HCT116 (cell line): ENCODE measurements at regions not wholly inside any gene's neighbourhood (a gene's known extent, or its start where the extent isn't known, plus 50 kb on each side); places are given as distances from the start of the nearest gene placed in this dataset.

ENCODE experiments used
- ATAC-seq: fragments of 200-7000 bp; cut with Tn5 transposase; 2 replicates; pipeline ENCODE4 v1.9.1; 2020; ENCODE audit warnings: mild to moderate bottlenecking, moderate library complexity
- BruUV-seq: library from RNA; stranded (reverse); fragments of 400-500 nt; replicated peaks from 2 replicates; lab custom pipeline; 2021; lab: Mats Ljungman, UMichigan
- CTCF ChIA-PET: fragments of 300-600 bp; sonication (Branson Sonifier 250); formaldehyde crosslinking; loops from one replicate; lab custom pipeline; 2021; ENCODE audit warnings: antibody characterized with exemption; lab: Charles Lee
- POLR2A ChIA-PET: fragments of 300-600, 350-600 bp; sonication (Branson Sonifier 250); formaldehyde crosslinking; loops from one replicate; lab custom pipeline; 2021; ENCODE audit warnings: antibody characterized with exemption; lab: Charles Lee
- RAD21 ChIA-PET, 2 experiments: fragments of 300-600 bp; sonication (Branson Sonifier 250); formaldehyde crosslinking; loops; one replicate each; lab custom pipeline; 2023; ENCODE audit warnings: low total read pairs in 2 of 2; ENCODE audit not compliant: uncharacterized antibody in 2 of 2, unreplicated experiment in 2 of 2, low non-redundant PET in 1 of 2; lab: Charles Lee
- DNase-seq: peaks from one replicate; pipeline ENCODE4 v3.0.0-alpha.2; 2010; ENCODE audit warnings: low read depth, low spot score
- H2AFZ ChIP-seq: fragments of 200-600 bp; shearing (Covaris generic), sonication (generic); 2 replicates; pipeline ENCODE4 v1.6.1; 2017; ENCODE audit warnings: low read depth, mixed run types, mixed read lengths, antibody characterized with exemption, low read length; ENCODE audit not compliant: poor library complexity, severe bottlenecking
- H3K27ac ChIP-seq: 2 replicates; pipeline ENCODE4 v1.5.1; 2012; ENCODE audit warnings: low read depth, low read length
- H3K27me3 ChIP-seq: fragments of 200-600 bp; sonication (generic); 2 replicates; pipeline ENCODE4 v1.6.1; 2016; ENCODE audit warnings: mixed run types, low read length, mixed read lengths; ENCODE audit not compliant: insufficient read depth
- H3K36me3 ChIP-seq, 2 experiments: fragments of 200-500 bp in 1 of 2; fragments of 200-600 bp in 1 of 2; sonication (Bioruptor generic) in 1 of 2; sonication (generic) in 1 of 2; 2 replicates each; pipeline versions ENCODE4 v1.5.1 to v1.6.1; 2014 to 2016; ENCODE audit warnings: low read length in 2 of 2, inconsistent platforms in 1 of 2, mixed read lengths in 1 of 2, mixed run types in 1 of 2; ENCODE audit not compliant: insufficient read depth in 2 of 2, control insufficient read depth in 1 of 2
- H3K4me1 ChIP-seq, 2 experiments: fragments of 200-600 bp in 1 of 2; sonication (generic) in 1 of 2; 2 replicates each; pipeline versions ENCODE4 v1.5.1 to v1.6.1; 2012 to 2017; ENCODE audit warnings: low read length in 2 of 2, inconsistent platforms in 1 of 2, mild to moderate bottlenecking in 1 of 2, mixed read lengths in 1 of 2, mixed run types in 1 of 2, moderate library complexity in 1 of 2; ENCODE audit not compliant: insufficient read depth in 2 of 2, control insufficient read depth in 1 of 2
- H3K4me2 ChIP-seq: fragments of 200-600 bp; sonication (generic); 2 replicates; pipeline ENCODE4 v1.6.1; 2017; ENCODE audit warnings: mixed run types, low read length, mixed read lengths
- H3K4me3 ChIP-seq, 2 experiments: fragments of 200-600 bp in 1 of 2; sonication (generic) in 1 of 2; replicated peaks in 1 of 2; 2 replicates each; pipeline ENCODE4 v1.5.1; 2011 to 2016; ENCODE audit warnings: low read length in 2 of 2, control low read depth in 1 of 2, low read depth in 1 of 2, mild to moderate bottlenecking in 1 of 2, mixed read lengths in 1 of 2, mixed run types in 1 of 2
- H3K79me2 ChIP-seq: fragments of 200-600 bp; sonication (generic); 2 replicates; pipeline ENCODE4 v1.6.1; 2017; ENCODE audit warnings: mild to moderate bottlenecking, mixed run types, low read length, moderate library complexity, mixed read lengths; ENCODE audit not compliant: insufficient read depth
- H3K9ac ChIP-seq: fragments of 200-600 bp; sonication (generic); 2 replicates; pipeline ENCODE4 v1.6.1; 2016; ENCODE audit warnings: low read length, mixed read lengths
- H3K9me2 ChIP-seq: fragments of 200-600 bp; sonication (generic), shearing (Covaris generic); 2 replicates; pipeline ENCODE4 v1.6.1; 2017; ENCODE audit warnings: mixed run types, mild to moderate bottlenecking, moderate library complexity; ENCODE audit not compliant: insufficient read depth
- H3K9me3 ChIP-seq, 2 experiments: fragments of 200-500 bp in 1 of 2; fragments of 200-600 bp in 1 of 2; sonication (Bioruptor generic) in 1 of 2; sonication (generic) in 1 of 2; 2 replicates each; pipeline ENCODE4 v1.6.1; 2014 to 2017; ENCODE audit warnings: low read length in 2 of 2, mixed read lengths in 2 of 2, inconsistent platforms in 1 of 2, low read depth in 1 of 2, mild to moderate bottlenecking in 1 of 2, mixed run types in 1 of 2, moderate library complexity in 1 of 2; ENCODE audit not compliant: control insufficient read depth in 1 of 2, insufficient read depth in 1 of 2
- H4K20me1 ChIP-seq: fragments of 200-600 bp; sonication (generic), shearing (Covaris generic); 2 replicates; pipeline ENCODE4 v1.6.1; 2017; ENCODE audit warnings: mixed run types, mild to moderate bottlenecking, moderate library complexity; ENCODE audit not compliant: insufficient read depth
- CBX3 ChIP-seq: IDR thresholded peaks from 2 replicates; pipeline ENCODE4 v1.6.1; 2012; ENCODE audit warnings: low read depth
- CEBPB ChIP-seq: IDR thresholded peaks from 2 replicates; pipeline ENCODE4 v1.6.1; 2012; ENCODE audit warnings: low read depth
- EZH2 ChIP-seq: fragments of 200-600 bp; sonication (generic); IDR thresholded peaks from 2 replicates; pipeline ENCODE4 v1.6.1; 2017; ENCODE audit warnings: antibody characterized with exemption, mixed run types
- FOSL1 ChIP-seq: IDR thresholded peaks from 2 replicates; pipeline ENCODE4 v1.6.1; 2012; ENCODE audit warnings: low read depth
- JUND ChIP-seq: IDR thresholded peaks from 2 replicates; pipeline ENCODE4 v1.6.1; 2012
- POLR2AphosphoS5 ChIP-seq: IDR thresholded peaks from 2 replicates; pipeline ENCODE4 v1.6.1; 2011; ENCODE audit warnings: mild to moderate bottlenecking, low read depth, low read length, moderate library complexity
- RAD21 ChIP-seq: IDR thresholded peaks from 2 replicates; pipeline ENCODE4 v1.6.1; 2012; ENCODE audit warnings: low read depth, mild to moderate bottlenecking
- SIN3A ChIP-seq: IDR thresholded peaks from 2 replicates; pipeline ENCODE4 v1.6.1; 2012; ENCODE audit warnings: low read depth
- SP1 ChIP-seq: IDR thresholded peaks from 2 replicates; pipeline ENCODE4 v1.6.1; 2012; ENCODE audit warnings: low read depth
- SRF ChIP-seq: IDR thresholded peaks from 2 replicates; pipeline ENCODE4 v1.6.1; 2012; ENCODE audit warnings: low read depth
- TCF7L2 ChIP-seq: IDR thresholded peaks from 2 replicates; pipeline ENCODE4 v1.7.0; 2011; ENCODE audit warnings: borderline replicate concordance, inconsistent platforms; ENCODE audit not compliant: insufficient read depth, insufficient read length; ENCODE audit errors: extremely low read depth
- ZFX ChIP-seq: fragments of 450-650 bp; IDR thresholded peaks from 2 replicates; pipeline ENCODE4 v1.6.1; 2017
- ZNF274 ChIP-seq: fragments of 200-500 bp; sonication (Bioruptor generic); IDR thresholded peaks from 2 replicates; pipeline ENCODE4 v1.6.1; 2014; ENCODE audit warnings: mild to moderate bottlenecking, low read depth, low read length, inconsistent platforms
- intact Hi-C: fragments of 100-400 bp; cut with micrococcal nuclease; formaldehyde crosslinking; loops from 2 replicates; pipeline ENCODE4 v1.10.0; 2022
- TF ChIP-seq, protein P1 (sequence below): IDR thresholded peaks from 2 replicates; pipeline ENCODE4 v1.6.1; 2012
- TF ChIP-seq, protein P2 (sequence below): IDR thresholded peaks from 2 replicates; pipeline ENCODE4 v1.6.1; 2012; ENCODE audit warnings: low read depth
- TF ChIP-seq, protein P3 (sequence below): IDR thresholded peaks from 2 replicates; pipeline ENCODE4 v1.6.1; 2012

DNA sequence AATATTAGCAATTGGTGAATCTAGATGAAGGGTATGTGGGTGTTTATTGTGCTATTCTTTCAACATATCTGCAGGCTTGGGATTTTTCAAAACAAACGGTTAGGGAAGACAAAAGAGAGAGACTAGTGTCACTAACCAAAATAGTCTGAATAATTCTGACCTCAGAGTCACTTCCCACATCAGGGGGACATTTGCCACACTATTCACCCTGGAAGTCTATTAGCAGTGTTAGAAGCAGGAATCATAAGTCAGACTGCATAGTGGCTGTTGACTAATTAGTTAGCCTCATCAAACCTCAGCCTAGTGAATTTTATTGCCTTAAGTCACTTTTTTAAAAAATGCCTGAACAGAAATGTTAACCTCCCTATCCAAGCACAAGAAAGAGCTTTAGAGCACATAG is 169.2 kb upstream of the RGMB start:
- DNase-seq (no peak), ATAC-seq (no peak)
- Histone ChIP-seq H3K9me2 (no peaks in the 10 kb centered on the region), H3K36me3 (no peaks in the 10 kb centered on the region), H3K79me2 (no peaks in the 10 kb centered on the region), H3K4me1 (no peaks in the 10 kb centered on the region), H3K4me3 (no peak overlapping the region), H3K9ac (no peak overlapping the region), H3K27ac (no peak overlapping the region), H4K20me1 (no peaks in the 10 kb centered on the region), H3K4me2 (no peak overlapping the region), H3K9me3 (no peaks in the 10 kb centered on the region), H2AFZ (no peak overlapping the region), H3K27me3 (no peaks in the 10 kb centered on the region)
- BruUV-seq: no TSS peak
- TF ChIP-seq, protein P1, sequence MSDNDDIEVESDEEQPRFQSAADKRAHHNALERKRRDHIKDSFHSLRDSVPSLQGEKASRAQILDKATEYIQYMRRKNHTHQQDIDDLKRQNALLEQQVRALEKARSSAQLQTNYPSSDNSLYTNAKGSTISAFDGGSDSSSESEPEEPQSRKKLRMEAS: no peak
- TF ChIP-seq CBX3: no peak
- no peak for TF ChIP-seq POLR2AphosphoS5
- TF ChIP-seq FOSL1: no peak
- no peak for TF ChIP-seq SRF
- no peak for TF ChIP-seq SP1
- intact Hi-C loops: no loop called here
- RAD21 ChIA-PET: no interaction called here
- POLR2A ChIA-PET: no interaction called here
- CTCF ChIA-PET: no interaction called here

DNA sequence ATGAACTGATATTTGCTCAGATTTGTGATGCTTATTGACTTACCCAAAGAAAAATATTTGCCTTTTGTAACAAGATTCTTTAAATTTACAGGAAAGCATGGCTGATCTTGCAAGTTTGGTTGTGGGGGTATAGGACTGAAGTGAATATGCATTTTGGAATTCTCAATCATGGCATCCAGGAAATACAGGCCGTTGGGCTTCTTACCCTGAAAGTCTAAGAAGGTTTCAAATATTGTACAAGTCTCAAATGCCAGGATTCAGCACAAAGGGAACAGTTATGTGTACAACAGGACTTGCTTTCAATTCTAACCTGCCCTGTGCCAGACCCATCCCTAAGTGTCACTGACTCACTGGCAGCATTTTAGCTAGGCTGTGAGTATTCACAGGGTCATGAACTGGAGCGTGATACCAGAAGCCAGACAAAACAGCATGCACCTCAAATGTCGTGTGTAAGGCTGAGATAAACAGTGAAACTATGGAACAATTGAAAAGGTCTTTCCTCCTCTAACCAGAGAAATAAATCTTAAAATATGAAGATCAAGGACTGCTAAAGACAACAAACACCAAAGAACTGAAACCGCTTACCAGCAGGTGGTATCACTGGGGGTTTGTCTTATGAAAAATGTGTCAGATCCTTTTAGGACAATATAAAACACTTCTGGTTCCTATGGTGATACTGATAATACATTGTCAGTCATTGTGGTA is 168.6 kb upstream of the RGMB start:
- ATAC-seq (no peak), DNase-seq (no peak)
- Histone ChIP-seq H3K9me3 (no peaks in the 10 kb centered on the region), H3K4me2 (no peak overlapping the region), H3K9me2 (no peaks in the 10 kb centered on the region), H3K4me3 (no peak overlapping the region), H3K27ac (no peak overlapping the region), H4K20me1 (no peaks in the 10 kb centered on the region), H3K36me3 (no peaks in the 10 kb centered on the region), H2AFZ (no peak overlapping the region), H3K79me2 (no peaks in the 10 kb centered on the region), H3K4me1 (no peaks in the 10 kb centered on the region), H3K27me3 (no peaks in the 10 kb centered on the region; the same call in 1 of the 2 replicates), H3K9ac (no peak overlapping the region)
- intact Hi-C loops: no loop called here
- no TSS peak for BruUV-seq
- ChIA-PET POLR2A (no interaction called here), CTCF (no interaction called here), RAD21 (no interaction called here)
- TF ChIP-seq SP1 (no peak), RAD21 (no peak), ZNF274 (no peak), ZFX (no peak), JUND (no peak), CEBPB (no peak), EZH2 (no peak), SRF (no peak), SIN3A (no peak), TCF7L2 (no peak)
- TF ChIP-seq, protein P2, sequence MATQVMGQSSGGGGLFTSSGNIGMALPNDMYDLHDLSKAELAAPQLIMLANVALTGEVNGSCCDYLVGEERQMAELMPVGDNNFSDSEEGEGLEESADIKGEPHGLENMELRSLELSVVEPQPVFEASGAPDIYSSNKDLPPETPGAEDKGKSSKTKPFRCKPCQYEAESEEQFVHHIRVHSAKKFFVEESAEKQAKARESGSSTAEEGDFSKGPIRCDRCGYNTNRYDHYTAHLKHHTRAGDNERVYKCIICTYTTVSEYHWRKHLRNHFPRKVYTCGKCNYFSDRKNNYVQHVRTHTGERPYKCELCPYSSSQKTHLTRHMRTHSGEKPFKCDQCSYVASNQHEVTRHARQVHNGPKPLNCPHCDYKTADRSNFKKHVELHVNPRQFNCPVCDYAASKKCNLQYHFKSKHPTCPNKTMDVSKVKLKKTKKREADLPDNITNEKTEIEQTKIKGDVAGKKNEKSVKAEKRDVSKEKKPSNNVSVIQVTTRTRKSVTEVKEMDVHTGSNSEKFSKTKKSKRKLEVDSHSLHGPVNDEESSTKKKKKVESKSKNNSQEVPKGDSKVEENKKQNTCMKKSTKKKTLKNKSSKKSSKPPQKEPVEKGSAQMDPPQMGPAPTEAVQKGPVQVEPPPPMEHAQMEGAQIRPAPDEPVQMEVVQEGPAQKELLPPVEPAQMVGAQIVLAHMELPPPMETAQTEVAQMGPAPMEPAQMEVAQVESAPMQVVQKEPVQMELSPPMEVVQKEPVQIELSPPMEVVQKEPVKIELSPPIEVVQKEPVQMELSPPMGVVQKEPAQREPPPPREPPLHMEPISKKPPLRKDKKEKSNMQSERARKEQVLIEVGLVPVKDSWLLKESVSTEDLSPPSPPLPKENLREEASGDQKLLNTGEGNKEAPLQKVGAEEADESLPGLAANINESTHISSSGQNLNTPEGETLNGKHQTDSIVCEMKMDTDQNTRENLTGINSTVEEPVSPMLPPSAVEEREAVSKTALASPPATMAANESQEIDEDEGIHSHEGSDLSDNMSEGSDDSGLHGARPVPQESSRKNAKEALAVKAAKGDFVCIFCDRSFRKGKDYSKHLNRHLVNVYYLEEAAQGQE: no peak
- TF ChIP-seq, protein P3, sequence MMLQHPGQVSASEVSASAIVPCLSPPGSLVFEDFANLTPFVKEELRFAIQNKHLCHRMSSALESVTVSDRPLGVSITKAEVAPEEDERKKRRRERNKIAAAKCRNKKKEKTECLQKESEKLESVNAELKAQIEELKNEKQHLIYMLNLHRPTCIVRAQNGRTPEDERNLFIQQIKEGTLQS: no peak
